ENCODE measurements at regions not wholly inside any gene's neighbourhood (a gene's known extent, or its start where the extent isn't known, plus 50 kb on each side); places are given as distances from the start of the nearest gene placed in this dataset.

DNA sequence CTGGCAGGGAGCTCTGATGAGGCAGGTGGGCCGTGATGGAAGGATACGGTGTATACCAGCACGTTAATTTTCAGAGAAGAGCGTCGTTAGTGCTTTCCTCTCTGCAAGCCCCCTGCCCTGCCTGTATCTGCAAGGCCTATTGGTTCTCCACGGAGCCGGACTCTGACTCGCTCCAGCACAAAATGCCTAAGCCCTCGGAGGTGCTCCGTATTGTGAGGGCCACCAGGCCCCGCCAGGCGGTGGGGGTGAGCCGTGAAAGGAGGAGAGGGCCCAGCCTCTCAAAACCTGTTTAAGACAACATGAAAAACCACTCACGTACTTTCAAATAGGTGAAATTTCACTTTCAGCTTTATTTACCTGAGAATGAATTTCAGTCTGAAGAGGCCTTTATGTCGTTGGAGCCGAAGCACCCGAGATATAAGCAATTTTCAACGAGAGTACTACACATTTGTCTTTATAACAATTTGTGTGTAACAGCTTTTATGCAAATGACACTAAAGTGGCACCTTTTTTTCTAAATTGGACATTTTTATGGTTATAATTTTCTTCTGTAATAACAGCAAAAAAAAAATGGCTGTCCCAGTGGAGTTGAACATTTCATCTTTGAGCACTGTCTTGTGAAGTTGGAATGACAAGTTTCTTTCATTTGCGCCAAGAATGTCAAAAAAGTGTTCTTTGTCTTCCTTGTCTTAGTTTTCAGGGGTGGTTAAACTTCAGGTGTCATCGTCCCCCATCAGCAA, 749.5 kb downstream of the VRK1 start:
- H3K36me3 ChIP-seq (ENCODE audit: control insufficient read depth in 2 of 2, insufficient read depth in 1 of 2, low read length in 2 of 2), result no peaks in the 10 kb centered on the region
- H3K27ac ChIP-seq (ENCODE audit: extremely low read depth, low read depth, low read length), result no peak overlapping the region
- ChIA-PET CTCF (no interaction called here), POLR2A (interaction anchor here (0.5 kb wide), 1 partner anchor 1406 kb away, joined by 4 read pairs; no protein-coding TSS in a partner anchor)
- no peaks in the 10 kb centered on the region for H3K9me3 ChIP-seq (ENCODE audit: control insufficient read depth, insufficient read depth, low read depth, low read length)
- no peak overlapping the region for H3K4me3 ChIP-seq (ENCODE audit: low read depth, low read length)
- no peak for TF ChIP-seq ZNF747 (tag by site-specific recombination; IDR thresholded peaks at IDR 0.05)
- no peak for TF ChIP-seq ZNF174 (tag by site-specific recombination; IDR thresholded peaks at IDR 0.05)
- no peak for TF ChIP-seq KLF1 (tag by site-specific recombination; IDR thresholded peaks at IDR 0.05)
- TF ChIP-seq ZNF76 (tag by site-specific recombination; IDR thresholded peaks at IDR 0.05; ENCODE audit: borderline replicate concordance, low read depth), result no peak
- no peak for TF ChIP-seq ZNF391 (tag by site-specific recombination; IDR thresholded peaks at IDR 0.05; ENCODE audit: borderline replicate concordance, low read depth)
- no peak for TF ChIP-seq ZNF623 (tag by site-specific recombination; IDR thresholded peaks at IDR 0.05)
- TF ChIP-seq, protein P1, sequence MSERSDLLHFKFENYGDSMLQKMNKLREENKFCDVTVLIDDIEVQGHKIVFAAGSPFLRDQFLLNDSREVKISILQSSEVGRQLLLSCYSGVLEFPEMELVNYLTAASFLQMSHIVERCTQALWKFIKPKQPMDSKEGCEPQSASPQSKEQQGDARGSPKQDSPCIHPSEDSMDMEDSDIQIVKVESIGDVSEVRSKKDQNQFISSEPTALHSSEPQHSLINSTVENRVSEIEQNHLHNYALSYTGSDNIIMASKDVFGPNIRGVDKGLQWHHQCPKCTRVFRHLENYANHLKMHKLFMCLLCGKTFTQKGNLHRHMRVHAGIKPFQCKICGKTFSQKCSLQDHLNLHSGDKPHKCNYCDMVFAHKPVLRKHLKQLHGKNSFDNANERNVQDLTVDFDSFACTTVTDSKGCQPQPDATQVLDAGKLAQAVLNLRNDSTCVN (tag by site-specific recombination; optimal IDR thresholded peaks at IDR 0.05), result no peak
- TF ChIP-seq ZNF830 (tag by site-specific recombination; IDR thresholded peaks at IDR 0.05; ENCODE audit: low read depth), result no peak
- no peak for TF ChIP-seq SCRT2 (tag by site-specific recombination; IDR thresholded peaks at IDR 0.05)
- TF ChIP-seq, protein P2, sequence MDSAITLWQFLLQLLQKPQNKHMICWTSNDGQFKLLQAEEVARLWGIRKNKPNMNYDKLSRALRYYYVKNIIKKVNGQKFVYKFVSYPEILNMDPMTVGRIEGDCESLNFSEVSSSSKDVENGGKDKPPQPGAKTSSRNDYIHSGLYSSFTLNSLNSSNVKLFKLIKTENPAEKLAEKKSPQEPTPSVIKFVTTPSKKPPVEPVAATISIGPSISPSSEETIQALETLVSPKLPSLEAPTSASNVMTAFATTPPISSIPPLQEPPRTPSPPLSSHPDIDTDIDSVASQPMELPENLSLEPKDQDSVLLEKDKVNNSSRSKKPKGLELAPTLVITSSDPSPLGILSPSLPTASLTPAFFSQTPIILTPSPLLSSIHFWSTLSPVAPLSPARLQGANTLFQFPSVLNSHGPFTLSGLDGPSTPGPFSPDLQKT (IDR thresholded peaks at IDR 0.05; ENCODE audit: borderline replicate concordance, low read depth, low read length), result no peak
- TF ChIP-seq, protein P3, sequence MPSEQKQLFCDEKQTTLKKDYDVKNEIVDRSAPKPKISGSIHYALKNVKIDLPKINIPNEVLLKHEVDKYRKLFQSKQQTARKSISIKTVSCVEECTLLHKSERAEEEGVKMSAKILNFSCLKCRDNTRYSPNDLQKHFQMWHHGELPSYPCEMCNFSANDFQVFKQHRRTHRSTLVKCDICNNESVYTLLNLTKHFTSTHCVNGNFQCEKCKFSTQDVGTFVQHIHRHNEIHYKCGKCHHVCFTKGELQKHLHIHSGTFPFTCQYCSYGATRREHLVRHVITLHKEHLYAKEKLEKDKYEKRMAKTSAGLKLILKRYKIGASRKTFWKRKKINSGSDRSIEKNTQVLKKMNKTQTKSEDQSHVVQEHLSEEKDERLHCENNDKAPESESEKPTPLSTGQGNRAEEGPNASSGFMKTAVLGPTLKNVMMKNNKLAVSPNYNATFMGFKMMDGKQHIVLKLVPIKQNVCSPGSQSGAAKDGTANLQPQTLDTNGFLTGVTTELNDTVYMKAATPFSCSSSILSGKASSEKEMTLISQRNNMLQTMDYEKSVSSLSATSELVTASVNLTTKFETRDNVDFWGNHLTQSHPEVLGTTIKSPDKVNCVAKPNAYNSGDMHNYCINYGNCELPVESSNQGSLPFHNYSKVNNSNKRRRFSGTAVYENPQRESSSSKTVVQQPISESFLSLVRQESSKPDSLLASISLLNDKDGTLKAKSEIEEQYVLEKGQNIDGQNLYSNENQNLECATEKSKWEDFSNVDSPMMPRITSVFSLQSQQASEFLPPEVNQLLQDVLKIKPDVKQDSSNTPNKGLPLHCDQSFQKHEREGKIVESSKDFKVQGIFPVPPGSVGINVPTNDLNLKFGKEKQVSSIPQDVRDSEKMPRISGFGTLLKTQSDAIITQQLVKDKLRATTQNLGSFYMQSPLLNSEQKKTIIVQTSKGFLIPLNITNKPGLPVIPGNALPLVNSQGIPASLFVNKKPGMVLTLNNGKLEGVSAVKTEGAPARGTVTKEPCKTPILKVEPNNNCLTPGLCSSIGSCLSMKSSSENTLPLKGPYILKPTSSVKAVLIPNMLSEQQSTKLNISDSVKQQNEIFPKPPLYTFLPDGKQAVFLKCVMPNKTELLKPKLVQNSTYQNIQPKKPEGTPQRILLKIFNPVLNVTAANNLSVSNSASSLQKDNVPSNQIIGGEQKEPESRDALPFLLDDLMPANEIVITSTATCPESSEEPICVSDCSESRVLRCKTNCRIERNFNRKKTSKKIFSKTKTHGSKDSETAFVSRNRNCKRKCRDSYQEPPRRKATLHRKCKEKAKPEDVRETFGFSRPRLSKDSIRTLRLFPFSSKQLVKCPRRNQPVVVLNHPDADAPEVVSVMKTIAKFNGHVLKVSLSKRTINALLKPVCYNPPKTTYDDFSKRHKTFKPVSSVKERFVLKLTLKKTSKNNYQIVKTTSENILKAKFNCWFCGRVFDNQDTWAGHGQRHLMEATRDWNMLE (tag by site-specific recombination; conservative IDR thresholded peaks at IDR 0.05; ENCODE audit: low read depth), result no peak
- no peak for TF ChIP-seq ZNF133 (tag by site-specific recombination; IDR thresholded peaks at IDR 0.05)
- no peak for TF ChIP-seq ZNF366 (tag by site-specific recombination; conservative IDR thresholded peaks at IDR 0.05)
- TF ChIP-seq ZFP41 (tag by site-specific recombination; IDR thresholded peaks at IDR 0.05; ENCODE audit: borderline replicate concordance), result no peak
- H3K4me1 ChIP-seq (ENCODE audit: control insufficient read depth, insufficient read depth, low read length), result no peaks in the 10 kb centered on the region

DNA sequence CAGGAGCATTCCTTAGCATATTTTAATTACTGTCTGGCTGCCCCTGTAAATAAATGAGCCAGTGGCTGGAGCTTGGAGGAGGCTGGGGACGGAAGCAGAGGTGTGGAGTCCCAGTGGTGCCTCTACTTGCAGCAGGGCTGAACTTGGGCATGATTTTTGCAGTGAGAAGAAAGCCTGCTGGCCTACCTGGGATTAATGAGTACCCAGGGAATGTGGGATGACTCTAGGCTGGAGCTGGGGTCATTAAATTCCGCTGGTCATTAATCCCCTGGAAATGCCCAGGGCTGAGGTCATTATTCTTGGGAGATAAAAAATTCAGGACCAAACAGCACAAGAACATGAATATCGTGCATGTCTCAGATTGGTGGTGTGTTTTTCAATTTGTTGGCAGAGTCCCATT, 753.3 kb downstream of the VRK1 start:
- ChIA-PET POLR2A (no interaction called here), CTCF (interaction anchor here (0.6 to 0.7 kb wide), 2 partner anchors 11 to 27 kb away, joined by 4 read pairs; no protein-coding TSS in a partner anchor)
- Histone ChIP-seq H3K4me1 (ENCODE audit: control insufficient read depth, insufficient read depth, low read length) (no peaks in the 10 kb centered on the region), H3K27ac (ENCODE audit: extremely low read depth, low read depth, low read length) (no peak overlapping the region), H3K36me3 (ENCODE audit: control insufficient read depth in 2 of 2, insufficient read depth in 1 of 2, low read length in 2 of 2) (no peaks in the 10 kb centered on the region), H3K9me3 (ENCODE audit: control insufficient read depth, insufficient read depth, low read depth, low read length) (no peaks in the 10 kb centered on the region), H3K4me3 (ENCODE audit: low read depth, low read length) (no peak overlapping the region)
- TF ChIP-seq HOXC10 (CRISPR knock-in tag; IDR thresholded peaks at IDR 0.05) (no peak), ZNF341 (tag by site-specific recombination; IDR thresholded peaks at IDR 0.05; ENCODE audit: low read depth) (no peak)
